HUES6 (cell line): ENCODE measurements at regions not wholly inside any gene's neighbourhood (a gene's known extent, or its start where the extent isn't known, plus 50 kb on each side); places are given as distances from the start of the nearest gene placed in this dataset.
"Not testable (repeated sequence)": the region's sequence is repeated elsewhere in the genome, so short reads cannot be mapped to it uniquely, and the experiment has no call there.

Experiments
- H3K27ac ChIP-seq: 2 replicates; pipeline ENCODE4 v1.7.0; 2013; ENCODE audit warnings: low read depth, mild to moderate bottlenecking, low read length, inconsistent platforms
- H3K27me3 ChIP-seq: 2 replicates; pipeline ENCODE4 v1.6.1; 2013; ENCODE audit warnings: low read length; ENCODE audit not compliant: control insufficient read depth, insufficient read depth
- H3K36me3 ChIP-seq: 2 replicates; pipeline ENCODE4 v1.6.1; 2013; ENCODE audit warnings: low read length; ENCODE audit not compliant: control insufficient read depth, insufficient read depth
- H3K4me1 ChIP-seq: 2 replicates; pipeline ENCODE4 v1.6.1; 2013; ENCODE audit warnings: low read length; ENCODE audit not compliant: control insufficient read depth, insufficient read depth
- H3K4me3 ChIP-seq: 2 replicates; pipeline ENCODE4 v1.5.1; 2013; ENCODE audit warnings: low read depth, low read length
- H3K9ac ChIP-seq: one replicate; pipeline ENCODE4 v1.6.1; 2013; ENCODE audit warnings: mild to moderate bottlenecking, low read length
- H3K9me3 ChIP-seq: 2 replicates; pipeline ENCODE4 v1.6.1; 2013; ENCODE audit warnings: low read depth, low read length; ENCODE audit not compliant: control insufficient read depth, insufficient read depth

DNA sequence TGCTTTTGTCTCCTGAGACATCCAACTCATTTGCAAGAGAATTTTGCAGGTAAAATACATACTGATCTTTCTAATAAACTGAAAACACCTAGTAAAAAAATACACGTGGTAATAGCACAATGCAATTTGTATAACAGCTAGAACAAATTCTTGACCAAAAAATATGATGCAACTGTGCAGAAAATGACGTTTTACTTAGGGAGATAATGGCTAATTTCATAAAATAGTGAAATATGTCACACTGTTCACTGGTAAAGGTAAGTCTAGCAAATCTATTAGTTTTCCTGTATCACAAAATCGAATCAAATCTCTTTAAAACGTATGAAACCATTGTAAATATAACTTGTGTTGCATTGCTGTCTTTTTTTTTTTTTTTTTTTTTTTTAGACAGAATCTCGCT, 130.0 kb downstream of the VPREB1 start:
- no peak overlapping the region for H3K4me3 ChIP-seq
- no peaks in the 10 kb centered on the region for H3K9me3 ChIP-seq
- H3K27ac ChIP-seq, result no peak overlapping the region
- H3K4me1 ChIP-seq, result no peaks in the 10 kb centered on the region
- H3K36me3 ChIP-seq, result no peaks in the 10 kb centered on the region
- H3K9ac ChIP-seq, result no peak overlapping the region
- peaks cover 100% of the 10 kb centered on the region for H3K27me3 ChIP-seq

DNA sequence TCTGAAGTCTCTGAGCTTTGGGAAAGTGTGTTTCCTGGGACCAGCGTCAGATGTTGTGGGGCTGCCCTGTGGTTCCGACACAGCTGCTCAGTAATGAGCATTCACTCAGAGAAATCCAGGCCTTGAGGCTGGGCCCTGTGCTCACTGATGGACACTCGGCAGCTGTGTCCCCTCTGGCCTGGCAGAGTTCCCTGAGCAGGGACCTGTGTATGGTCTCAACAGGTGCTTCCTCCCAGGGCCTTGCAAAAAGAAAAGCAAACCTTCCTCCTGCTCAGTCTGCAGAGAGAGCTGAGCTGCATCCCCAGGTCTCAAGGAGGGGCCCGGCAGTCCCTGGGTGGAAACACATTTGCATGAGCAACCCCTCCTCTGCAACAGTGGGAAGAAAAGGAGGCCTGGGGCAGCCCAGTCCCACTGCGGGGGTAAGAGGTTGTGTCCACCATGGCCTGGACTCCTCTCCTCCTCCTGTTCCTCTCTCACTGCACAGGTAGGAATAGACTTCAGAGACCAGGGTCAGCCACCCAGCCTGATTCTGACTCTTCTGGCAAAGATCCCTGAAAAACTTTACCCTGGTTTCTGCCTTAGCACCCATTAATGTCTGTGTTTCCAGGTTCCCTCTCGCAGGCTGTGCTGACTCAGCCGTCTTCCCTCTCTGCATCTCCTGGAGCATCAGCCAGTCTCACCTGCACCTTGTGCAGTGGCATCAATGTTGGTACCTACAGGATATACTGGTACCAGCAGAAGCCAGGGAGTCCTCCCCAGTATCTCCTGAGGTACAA, 131.2 kb downstream of the VPREB1 start:
- Histone ChIP-seq H3K4me1 (no peaks in the 10 kb centered on the region), H3K27me3 (peaks cover 100% of the 10 kb centered on the region), H3K27ac (no peak overlapping the region), H3K9ac (no peak overlapping the region), H3K36me3 (no peaks in the 10 kb centered on the region), H3K4me3 (no peak overlapping the region), H3K9me3 (no peaks in the 10 kb centered on the region)

DNA sequence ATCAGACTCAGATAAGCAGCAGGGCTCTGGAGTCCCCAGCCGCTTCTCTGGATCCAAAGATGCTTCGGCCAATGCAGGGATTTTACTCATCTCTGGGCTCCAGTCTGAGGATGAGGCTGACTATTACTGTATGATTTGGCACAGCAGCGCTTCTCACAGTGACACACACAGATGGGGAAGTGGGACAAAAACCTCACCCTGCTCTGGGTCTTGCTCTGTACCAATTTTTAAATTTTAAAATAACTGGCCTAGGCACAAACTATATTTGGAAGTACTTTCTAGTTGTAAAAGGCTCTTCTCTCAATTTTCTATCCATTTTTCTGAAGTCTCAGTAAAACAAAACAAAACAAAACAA, 131.7 kb downstream of the VPREB1 start:
- H3K9me3 ChIP-seq, result no peaks in the 10 kb centered on the region
- no peak overlapping the region for H3K9ac ChIP-seq
- H3K4me3 ChIP-seq, result no peak overlapping the region
- no peak overlapping the region for H3K27ac ChIP-seq
- no peaks in the 10 kb centered on the region for H3K4me1 ChIP-seq
- peaks cover 100% of the 10 kb centered on the region for H3K27me3 ChIP-seq
- no peaks in the 10 kb centered on the region for H3K36me3 ChIP-seq

DNA sequence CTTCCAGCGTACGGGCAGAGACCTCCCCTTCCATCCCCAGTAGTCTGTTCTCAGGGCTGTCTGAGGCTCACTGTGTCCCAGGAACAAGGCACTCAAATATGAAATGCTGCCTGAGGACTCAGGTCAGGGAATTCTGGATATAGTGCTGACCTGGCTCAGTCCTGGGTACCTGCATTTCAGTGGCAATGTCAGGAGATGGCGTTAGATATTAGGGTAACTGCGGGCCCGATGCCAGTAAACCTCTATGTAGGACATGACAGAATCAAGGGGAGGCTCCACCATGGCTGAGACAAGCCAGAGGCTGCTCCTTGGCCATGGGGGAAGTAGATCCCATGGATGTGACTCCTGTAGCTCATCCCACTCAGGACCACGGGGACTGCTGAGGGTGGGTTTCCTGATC, 131.7 kb downstream of the ZNF280B start:
- H3K4me1 ChIP-seq, H3K27ac ChIP-seq, H3K9ac ChIP-seq, H3K4me3 ChIP-seq, H3K9me3 ChIP-seq, H3K36me3 ChIP-seq: not testable (repeated sequence)
- peaks cover 100% of the 10 kb centered on the region for H3K27me3 ChIP-seq

- no peak overlapping the region for H3K4me3 ChIP-seq
- no peak overlapping the region for H3K27ac ChIP-seq
- H3K27me3 ChIP-seq, result peaks cover 100% of the 10 kb centered on the region
- no peaks in the 10 kb centered on the region for H3K36me3 ChIP-seq
- no peak overlapping the region for H3K9ac ChIP-seq
- no peaks in the 10 kb centered on the region for H3K9me3 ChIP-seq
- no peaks in the 10 kb centered on the region for H3K4me1 ChIP-seq
These were observed 131.2 kb downstream of the ZNF280B start for GRCh38 chr22:22377335-22377734.

DNA sequence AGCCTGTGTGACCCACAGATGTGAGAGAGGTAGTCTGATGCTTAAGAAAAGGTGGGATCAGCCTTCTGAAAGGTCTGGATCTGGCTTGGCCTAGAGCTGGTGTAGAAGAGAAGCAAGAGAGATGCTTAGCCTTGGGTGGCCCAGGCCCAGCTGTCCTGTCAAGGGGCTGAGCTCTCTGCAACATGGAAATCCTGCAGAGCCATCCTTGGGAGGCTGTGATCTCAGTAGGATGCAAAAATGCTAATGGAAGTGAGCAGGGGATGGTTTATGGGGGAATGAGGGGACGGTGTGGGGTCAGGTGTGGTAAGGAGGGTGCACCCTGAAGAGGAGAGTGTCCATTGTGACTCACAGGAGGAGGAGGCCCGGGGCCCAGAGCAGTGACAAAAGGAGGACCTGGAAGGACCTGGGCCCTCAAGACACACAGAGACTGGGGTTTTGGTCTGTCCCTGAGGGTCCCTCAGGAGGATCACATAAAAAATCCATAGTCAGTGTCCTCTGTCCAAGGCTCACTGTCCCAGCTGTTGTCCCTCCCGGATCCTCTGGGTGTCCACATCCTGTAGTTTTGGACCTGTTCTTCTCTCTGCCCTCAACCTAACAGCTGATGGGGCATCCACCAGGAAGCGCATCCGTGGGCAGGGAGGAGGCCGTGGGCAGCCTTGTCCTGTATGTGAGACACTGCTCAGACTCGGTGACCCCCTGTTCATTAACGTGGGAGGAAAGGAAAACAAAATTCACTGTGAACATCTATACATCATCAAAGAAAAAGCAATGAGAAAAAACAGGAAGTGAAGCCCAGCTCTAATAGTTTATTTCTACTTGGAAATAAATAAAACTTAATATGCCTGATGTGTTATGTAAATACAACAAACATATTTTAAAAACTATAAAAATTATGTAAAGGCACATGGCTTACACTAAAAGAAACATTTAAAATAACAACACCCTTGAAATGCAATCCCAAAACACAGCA, 129.8 kb downstream of the ZNF280B start:
- no peak overlapping the region for H3K27ac ChIP-seq
- H3K9me3 ChIP-seq, result no peaks in the 10 kb centered on the region
- no peak overlapping the region for H3K9ac ChIP-seq
- peaks cover 100% of the 10 kb centered on the region for H3K27me3 ChIP-seq
- no peaks in the 10 kb centered on the region for H3K4me1 ChIP-seq
- no peaks in the 10 kb centered on the region for H3K36me3 ChIP-seq
- no peak overlapping the region for H3K4me3 ChIP-seq

DNA sequence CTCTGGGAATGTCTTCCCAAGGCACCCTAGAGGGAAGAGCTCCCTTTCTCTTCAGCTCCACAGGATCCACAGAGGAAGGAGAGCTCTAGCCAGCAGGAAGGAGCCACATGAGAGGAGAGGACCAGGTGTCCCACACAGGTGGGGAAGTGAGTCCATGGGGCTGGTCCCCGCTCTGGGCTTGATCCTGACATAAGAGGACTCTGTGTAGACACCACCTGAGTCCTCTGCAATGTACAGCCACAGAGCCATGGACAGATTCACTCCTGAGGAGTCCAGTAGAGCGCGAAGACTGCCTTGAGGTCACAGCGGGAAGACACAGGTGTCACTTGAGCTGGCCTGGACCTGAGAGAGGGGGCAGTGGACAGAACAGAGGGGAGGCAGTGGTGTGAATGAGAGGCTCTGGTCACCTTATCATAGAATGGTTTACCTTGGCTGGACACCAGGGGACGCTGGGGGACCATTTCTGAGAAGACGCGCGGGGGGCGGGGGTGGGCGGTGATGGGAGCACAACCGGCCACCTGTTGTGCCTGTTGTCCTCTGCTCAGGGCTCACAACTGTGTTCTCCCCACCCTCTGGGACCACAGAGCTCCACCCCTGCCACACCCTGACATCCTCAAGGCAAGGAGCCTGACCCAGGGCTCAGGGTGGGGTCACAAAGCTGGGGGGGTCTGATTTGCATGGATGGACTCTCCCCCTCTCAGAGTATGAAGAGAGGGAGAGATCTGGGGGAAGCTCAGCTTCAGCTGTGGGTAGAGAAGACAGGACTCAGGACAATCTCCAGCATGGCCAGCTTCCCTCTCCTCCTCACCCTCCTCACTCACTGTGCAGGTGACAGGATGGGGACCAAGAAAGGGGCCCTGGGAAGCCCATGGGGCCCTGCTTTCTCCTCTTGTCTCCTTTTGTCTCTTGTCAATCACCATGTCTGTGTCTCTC, 128.2 kb downstream of the ZNF280B start:
- H3K27ac ChIP-seq, result no peak overlapping the region
- no peak overlapping the region for H3K4me3 ChIP-seq

DNA sequence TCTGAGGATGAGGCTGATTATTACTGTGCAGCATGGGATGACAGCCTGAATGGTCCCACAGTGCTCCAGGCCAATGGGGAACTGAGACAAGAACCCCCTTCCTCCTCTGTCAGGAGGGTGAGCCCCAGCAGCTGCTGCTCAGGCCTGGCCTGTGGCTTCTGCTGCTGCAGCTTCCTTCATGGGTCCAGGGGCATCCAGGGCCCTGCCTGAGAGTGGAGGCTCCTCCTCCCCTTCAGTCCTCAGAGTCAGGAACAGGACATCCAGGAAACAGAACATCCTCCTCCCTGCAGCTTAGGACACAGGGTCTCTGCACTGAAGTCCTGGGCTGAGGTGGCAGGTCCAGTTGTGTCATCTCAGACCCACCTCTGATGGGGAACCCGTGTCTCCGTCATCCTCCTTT, 127.2 kb downstream of the ZNF280B start:
- H3K27ac ChIP-seq, H3K4me3 ChIP-seq, H3K36me3 ChIP-seq, H3K9me3 ChIP-seq, H3K9ac ChIP-seq, H3K4me1 ChIP-seq: not testable (repeated sequence)
- H3K27me3 ChIP-seq, result peaks cover 100% of the 10 kb centered on the region

More for the DNA sequence above, 128.2 kb downstream of the ZNF280B start:
- H3K36me3 ChIP-seq, result no peaks in the 10 kb centered on the region
- no peaks in the 10 kb centered on the region for H3K9me3 ChIP-seq
- H3K9ac ChIP-seq, result no peak overlapping the region
- H3K4me1 ChIP-seq, result no peaks in the 10 kb centered on the region
- H3K27me3 ChIP-seq, result peaks cover 100% of the 10 kb centered on the region

DNA sequence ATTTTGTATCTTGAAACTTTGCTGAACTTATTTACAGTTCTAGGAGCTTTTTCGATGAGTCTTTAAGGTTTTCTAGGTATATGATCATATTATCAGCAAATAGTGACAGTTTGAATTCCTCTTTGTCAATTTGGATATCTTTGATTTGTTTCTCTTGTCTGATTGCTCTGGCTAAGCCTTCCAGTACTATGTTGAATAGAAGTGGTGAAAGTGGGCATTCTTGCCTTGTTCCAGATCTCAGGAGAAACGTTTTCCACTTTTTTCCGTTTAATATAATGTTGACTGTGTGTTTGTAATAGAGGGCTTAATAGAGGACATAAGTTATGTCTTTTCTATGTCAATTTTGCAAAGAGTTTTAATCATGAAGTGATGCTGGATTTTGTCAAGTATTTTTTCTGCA, 124.3 kb downstream of the ZNF280B start:
- H3K36me3 ChIP-seq, result no peaks in the 10 kb centered on the region
- H3K9ac ChIP-seq, result no peak overlapping the region
- H3K9me3 ChIP-seq, result no peaks in the 10 kb centered on the region
- H3K4me1 ChIP-seq, result no peaks in the 10 kb centered on the region
- H3K27me3 ChIP-seq, result peaks cover 100% of the 10 kb centered on the region
- H3K4me3 ChIP-seq, result no peak overlapping the region
- H3K27ac ChIP-seq, result no peak overlapping the region

- no peak overlapping the region for H3K4me3 ChIP-seq
- H3K27me3 ChIP-seq, result peaks cover 100% of the 10 kb centered on the region
- no peaks in the 10 kb centered on the region for H3K4me1 ChIP-seq
- no peak overlapping the region for H3K9ac ChIP-seq
- no peaks in the 10 kb centered on the region for H3K36me3 ChIP-seq
- no peaks in the 10 kb centered on the region for H3K9me3 ChIP-seq
- no peak overlapping the region for H3K27ac ChIP-seq
These were observed 123.8 kb downstream of the ZNF280B start for GRCh38 chr22:22384668-22385244.
